PC-9 (cell line): ENCODE measurements at regions not wholly inside any gene's neighbourhood (a gene's known extent, or its start where the extent isn't known, plus 50 kb on each side); places are given as distances from the start of the nearest gene placed in this dataset.

Experiments
- BruUV-seq: library from RNA; stranded (reverse); fragments of 400-500 nt; replicated peaks from 2 replicates; lab custom pipeline; 2021; lab: Mats Ljungman, UMichigan
- CTCF ChIA-PET: fragments of 300-600 bp; sonication (Branson Sonifier 250); formaldehyde crosslinking; loops from one replicate; lab custom pipeline; 2022; ENCODE audit warnings: antibody characterized with exemption; lab: Charles Lee
- POLR2A ChIA-PET: fragments of 300-600 bp; sonication (Branson Sonifier 250); formaldehyde crosslinking; loops from one replicate; lab custom pipeline; 2022; ENCODE audit warnings: antibody characterized with exemption; ENCODE audit not compliant: unreplicated experiment; lab: Charles Lee
- DNase-seq, 2 experiments: peaks; one replicate each; pipeline versions ENCODE4 v3.0.0 to v3.0.0-alpha.2; 2015 to 2022; ENCODE audit warnings: mixed read lengths in 1 of 2
- H2AFZ ChIP-seq: fragments of 200-600 bp; sonication (generic); 2 replicates; pipeline ENCODE4 v1.8.1; 2017; ENCODE audit warnings: antibody characterized with exemption
- H3F3A ChIP-seq: fragments of 200-600 bp; sonication (generic); 2 replicates; pipeline ENCODE4 v1.8.1; 2017; ENCODE audit warnings: antibody characterized with exemption, mild to moderate bottlenecking, low read depth; ENCODE audit not compliant: insufficient read depth
- H3K27ac ChIP-seq: fragments of 200-600 bp; sonication (generic); 2 replicates; pipeline ENCODE4 v1.6.1; 2016; ENCODE audit warnings: mixed run types
- H3K27me3 ChIP-seq: fragments of 200-600 bp; sonication (generic); 2 replicates; pipeline ENCODE4 v1.6.1; 2016; ENCODE audit warnings: low read depth, mixed run types; ENCODE audit not compliant: insufficient read depth
- H3K36me3 ChIP-seq: fragments of 200-600 bp; sonication (generic); 2 replicates; pipeline ENCODE4 v1.6.1; 2016; ENCODE audit warnings: low read depth, mixed run types
- H3K4me1 ChIP-seq: fragments of 200-600 bp; sonication (generic); replicated peaks from 2 replicates; pipeline ENCODE4 v1.6.1; 2016; ENCODE audit warnings: mixed run types; ENCODE audit not compliant: insufficient read depth
- H3K4me2 ChIP-seq: fragments of 200-600 bp; sonication (generic); 2 replicates; pipeline ENCODE4 v1.6.1; 2017; ENCODE audit warnings: mixed run types
- H3K4me3 ChIP-seq: fragments of 200-600 bp; sonication (generic); 2 replicates; pipeline ENCODE4 v1.6.1; 2016; ENCODE audit warnings: mixed run types
- H3K79me2 ChIP-seq: fragments of 200-600 bp; sonication (generic); 2 replicates; pipeline ENCODE4 v1.6.1; 2017; ENCODE audit warnings: low read depth, mixed run types
- H3K9me2 ChIP-seq: fragments of 200-600 bp; sonication (generic); 2 replicates; pipeline ENCODE4 v1.8.1; 2017; ENCODE audit warnings: mild to moderate bottlenecking; ENCODE audit not compliant: insufficient read depth
- H3K9me3 ChIP-seq: fragments of 200-600 bp; sonication (generic); 2 replicates; pipeline ENCODE4 v1.8.1; 2016; ENCODE audit warnings: low read depth; ENCODE audit not compliant: insufficient read depth
- H4K20me1 ChIP-seq: fragments of 200-600 bp; sonication (generic); 2 replicates; pipeline ENCODE4 v1.8.1; 2017; ENCODE audit not compliant: insufficient read depth
- CTCF ChIP-seq: fragments of 200-600 bp; sonication (generic); conservative IDR thresholded peaks from 2 replicates; pipeline ENCODE4 v1.6.1; 2017; ENCODE audit warnings: mixed run types, antibody characterized with exemption, mild to moderate bottlenecking, moderate library complexity
- EZH2 ChIP-seq: fragments of 200-600 bp; sonication (generic); IDR thresholded peaks from 2 replicates; pipeline ENCODE4 v1.8.0; 2017; ENCODE audit warnings: antibody characterized with exemption, low read depth
- intact Hi-C: fragments of 100-400 bp; cut with micrococcal nuclease; formaldehyde crosslinking; loops from one replicate; pipeline ENCODE4 v1.10.0; 2022; ENCODE audit not compliant: unreplicated experiment

GRCh38 chr18:29012364-29012763, 835.4 kb upstream of the CDH2 start:
- Histone ChIP-seq H3K9me3 (no peaks in the 10 kb centered on the region), H3F3A (no peaks in the 10 kb centered on the region), H2AFZ (no peak overlapping the region), H3K36me3 (no peaks in the 10 kb centered on the region), H3K4me3 (no peak overlapping the region), H3K4me1 (no peaks in the 10 kb centered on the region), H3K27me3 (no peaks in the 10 kb centered on the region), H3K4me2 (no peak overlapping the region), H3K9me2 (no peaks in the 10 kb centered on the region), H4K20me1 (no peaks in the 10 kb centered on the region), H3K27ac (no peak overlapping the region), H3K79me2 (no peaks in the 10 kb centered on the region)
- no peak for DNase-seq
- no peak for TF ChIP-seq CTCF
- TF ChIP-seq EZH2: no peak
- intact Hi-C loops: no loop called here
- POLR2A ChIA-PET: no interaction called here
- CTCF ChIA-PET: no interaction called here
- no TSS peak for BruUV-seq

GRCh38 chr18:29009250-29009803, 832.4 kb upstream of the CDH2 start:
- no peaks in the 10 kb centered on the region for H3F3A ChIP-seq
- H3K4me2 ChIP-seq: no peak overlapping the region
- BruUV-seq: no TSS peak
- H3K79me2 ChIP-seq: no peaks in the 10 kb centered on the region
- H2AFZ ChIP-seq: no peak overlapping the region
- H3K9me2 ChIP-seq: no peaks in the 10 kb centered on the region
- intact Hi-C loops: no loop called here
- H3K9me3 ChIP-seq: no peaks in the 10 kb centered on the region
- H3K4me1 ChIP-seq: no peaks in the 10 kb centered on the region
- TF ChIP-seq CTCF: no peak
- no peak for TF ChIP-seq EZH2
- ChIA-PET POLR2A (no interaction called here), CTCF (no interaction called here)
- no peaks in the 10 kb centered on the region for H3K36me3 ChIP-seq
- no peak for DNase-seq
- H3K27me3 ChIP-seq: no peaks in the 10 kb centered on the region
- no peak overlapping the region for H3K4me3 ChIP-seq
- no peak overlapping the region for H3K27ac ChIP-seq
- H4K20me1 ChIP-seq: no peaks in the 10 kb centered on the region

GRCh38 chr18:29008809-29009208, 831.9 kb upstream of the CDH2 start:
- Histone ChIP-seq H3K27me3 (no peaks in the 10 kb centered on the region), H4K20me1 (no peaks in the 10 kb centered on the region), H3K9me2 (no peaks in the 10 kb centered on the region), H3K4me2 (no peak overlapping the region), H3K4me3 (no peak overlapping the region), H3K9me3 (no peaks in the 10 kb centered on the region), H3F3A (no peaks in the 10 kb centered on the region), H2AFZ (no peak overlapping the region), H3K79me2 (no peaks in the 10 kb centered on the region), H3K36me3 (no peaks in the 10 kb centered on the region), H3K4me1 (no peaks in the 10 kb centered on the region), H3K27ac (no peak overlapping the region)
- CTCF ChIA-PET: no interaction called here
- no peak for DNase-seq
- no peak for TF ChIP-seq CTCF
- no peak for TF ChIP-seq EZH2
- POLR2A ChIA-PET: no interaction called here
- no TSS peak for BruUV-seq
- intact Hi-C loops: no loop called here
